M059J (cell line): ENCODE measurements at regions not wholly inside any gene's neighbourhood (a gene's known extent, or its start where the extent isn't known, plus 50 kb on each side); places are given as distances from the start of the nearest gene placed in this dataset.
"Not testable (repeated sequence)": the region's sequence is repeated elsewhere in the genome, so short reads cannot be mapped to it uniquely, and the experiment has no call there.

Experiments
- DNase-seq: peaks from one replicate; pipeline ENCODE4 v3.0.0-alpha.2; 2012; ENCODE audit warnings: low read depth

- DNase-seq: no peak
These were observed 76.5 kb downstream of the SLC2A10 start for GRCh38 chr20:46785958-46786357.

GRCh38 chr20:46786566-46786965, 77.1 kb downstream of the SLC2A10 start:
- no peak for DNase-seq

- no peak for DNase-seq
These were observed 78.7 kb downstream of the SLC2A10 start for GRCh38 chr20:46787991-46788762.

GRCh38 chr20:46788763-46789091, 79.3 kb downstream of the SLC2A10 start:
- DNase-seq: not testable (repeated sequence)

GRCh38 chr20:46789339-46790028, 80.0 kb downstream of the SLC2A10 start:
- DNase-seq: no peak

GRCh38 chr20:46791722-46792416, 82.4 kb downstream of the SLC2A10 start:
- DNase-seq: no peak

- no peak for DNase-seq
These were observed 87.8 kb downstream of the SLC2A10 start for GRCh38 chr20:46797206-46797605.

GRCh38 chr20:46798430-46798829, 89.0 kb downstream of the SLC2A10 start:
- no peak for DNase-seq

GRCh38 chr20:46799781-46800408, 90.4 kb downstream of the SLC2A10 start:
- no peak for DNase-seq

- no peak for DNase-seq
These were observed 91.0 kb downstream of the SLC2A10 start for GRCh38 chr20:46800409-46800804.

GRCh38 chr20:46801003-46801702, 91.7 kb downstream of the SLC2A10 start:
- no peak for DNase-seq

- no peak for DNase-seq
These were observed 91.9 kb upstream of the EYA2 start for GRCh38 chr20:46802722-46803121.

- no peak for DNase-seq
These were observed 91.3 kb upstream of the EYA2 start for GRCh38 chr20:46803123-46804020.

GRCh38 chr20:46804126-46804525, 90.5 kb upstream of the EYA2 start:
- DNase-seq: no peak

GRCh38 chr20:46805836-46806235, 88.8 kb upstream of the EYA2 start:
- no peak for DNase-seq

GRCh38 chr20:46807998-46808397, 86.6 kb upstream of the EYA2 start:
- DNase-seq: no peak

GRCh38 chr20:46808565-46808964, 86.1 kb upstream of the EYA2 start:
- DNase-seq: no peak

- DNase-seq: no peak
These were observed 84.8 kb upstream of the EYA2 start for GRCh38 chr20:46809706-46810360.

GRCh38 chr20:46810448-46811223, 84.0 kb upstream of the EYA2 start:
- peak; percentile 39 for DNase-seq
